H1 (cell line): ENCODE measurements at regions not wholly inside any gene's neighbourhood (a gene's known extent, or its start where the extent isn't known, plus 50 kb on each side); places are given as distances from the start of the nearest gene placed in this dataset.

Experiments
- TF ChIP-seq, protein P1 (sequence below): fragments of 300-600 bp; sonication (generic); IDR thresholded peaks from 2 replicates; pipeline ENCODE4 v1.7.1; 2012; ENCODE audit warnings: low read length, moderate library complexity, mild to moderate bottlenecking, inconsistent platforms; ENCODE audit not compliant: insufficient replicate concordance

GRCh38 chr5:91641730-91642350 lies 258.7 kb upstream of the ARRDC3 start (continued):
- TF ChIP-seq, protein P1, sequence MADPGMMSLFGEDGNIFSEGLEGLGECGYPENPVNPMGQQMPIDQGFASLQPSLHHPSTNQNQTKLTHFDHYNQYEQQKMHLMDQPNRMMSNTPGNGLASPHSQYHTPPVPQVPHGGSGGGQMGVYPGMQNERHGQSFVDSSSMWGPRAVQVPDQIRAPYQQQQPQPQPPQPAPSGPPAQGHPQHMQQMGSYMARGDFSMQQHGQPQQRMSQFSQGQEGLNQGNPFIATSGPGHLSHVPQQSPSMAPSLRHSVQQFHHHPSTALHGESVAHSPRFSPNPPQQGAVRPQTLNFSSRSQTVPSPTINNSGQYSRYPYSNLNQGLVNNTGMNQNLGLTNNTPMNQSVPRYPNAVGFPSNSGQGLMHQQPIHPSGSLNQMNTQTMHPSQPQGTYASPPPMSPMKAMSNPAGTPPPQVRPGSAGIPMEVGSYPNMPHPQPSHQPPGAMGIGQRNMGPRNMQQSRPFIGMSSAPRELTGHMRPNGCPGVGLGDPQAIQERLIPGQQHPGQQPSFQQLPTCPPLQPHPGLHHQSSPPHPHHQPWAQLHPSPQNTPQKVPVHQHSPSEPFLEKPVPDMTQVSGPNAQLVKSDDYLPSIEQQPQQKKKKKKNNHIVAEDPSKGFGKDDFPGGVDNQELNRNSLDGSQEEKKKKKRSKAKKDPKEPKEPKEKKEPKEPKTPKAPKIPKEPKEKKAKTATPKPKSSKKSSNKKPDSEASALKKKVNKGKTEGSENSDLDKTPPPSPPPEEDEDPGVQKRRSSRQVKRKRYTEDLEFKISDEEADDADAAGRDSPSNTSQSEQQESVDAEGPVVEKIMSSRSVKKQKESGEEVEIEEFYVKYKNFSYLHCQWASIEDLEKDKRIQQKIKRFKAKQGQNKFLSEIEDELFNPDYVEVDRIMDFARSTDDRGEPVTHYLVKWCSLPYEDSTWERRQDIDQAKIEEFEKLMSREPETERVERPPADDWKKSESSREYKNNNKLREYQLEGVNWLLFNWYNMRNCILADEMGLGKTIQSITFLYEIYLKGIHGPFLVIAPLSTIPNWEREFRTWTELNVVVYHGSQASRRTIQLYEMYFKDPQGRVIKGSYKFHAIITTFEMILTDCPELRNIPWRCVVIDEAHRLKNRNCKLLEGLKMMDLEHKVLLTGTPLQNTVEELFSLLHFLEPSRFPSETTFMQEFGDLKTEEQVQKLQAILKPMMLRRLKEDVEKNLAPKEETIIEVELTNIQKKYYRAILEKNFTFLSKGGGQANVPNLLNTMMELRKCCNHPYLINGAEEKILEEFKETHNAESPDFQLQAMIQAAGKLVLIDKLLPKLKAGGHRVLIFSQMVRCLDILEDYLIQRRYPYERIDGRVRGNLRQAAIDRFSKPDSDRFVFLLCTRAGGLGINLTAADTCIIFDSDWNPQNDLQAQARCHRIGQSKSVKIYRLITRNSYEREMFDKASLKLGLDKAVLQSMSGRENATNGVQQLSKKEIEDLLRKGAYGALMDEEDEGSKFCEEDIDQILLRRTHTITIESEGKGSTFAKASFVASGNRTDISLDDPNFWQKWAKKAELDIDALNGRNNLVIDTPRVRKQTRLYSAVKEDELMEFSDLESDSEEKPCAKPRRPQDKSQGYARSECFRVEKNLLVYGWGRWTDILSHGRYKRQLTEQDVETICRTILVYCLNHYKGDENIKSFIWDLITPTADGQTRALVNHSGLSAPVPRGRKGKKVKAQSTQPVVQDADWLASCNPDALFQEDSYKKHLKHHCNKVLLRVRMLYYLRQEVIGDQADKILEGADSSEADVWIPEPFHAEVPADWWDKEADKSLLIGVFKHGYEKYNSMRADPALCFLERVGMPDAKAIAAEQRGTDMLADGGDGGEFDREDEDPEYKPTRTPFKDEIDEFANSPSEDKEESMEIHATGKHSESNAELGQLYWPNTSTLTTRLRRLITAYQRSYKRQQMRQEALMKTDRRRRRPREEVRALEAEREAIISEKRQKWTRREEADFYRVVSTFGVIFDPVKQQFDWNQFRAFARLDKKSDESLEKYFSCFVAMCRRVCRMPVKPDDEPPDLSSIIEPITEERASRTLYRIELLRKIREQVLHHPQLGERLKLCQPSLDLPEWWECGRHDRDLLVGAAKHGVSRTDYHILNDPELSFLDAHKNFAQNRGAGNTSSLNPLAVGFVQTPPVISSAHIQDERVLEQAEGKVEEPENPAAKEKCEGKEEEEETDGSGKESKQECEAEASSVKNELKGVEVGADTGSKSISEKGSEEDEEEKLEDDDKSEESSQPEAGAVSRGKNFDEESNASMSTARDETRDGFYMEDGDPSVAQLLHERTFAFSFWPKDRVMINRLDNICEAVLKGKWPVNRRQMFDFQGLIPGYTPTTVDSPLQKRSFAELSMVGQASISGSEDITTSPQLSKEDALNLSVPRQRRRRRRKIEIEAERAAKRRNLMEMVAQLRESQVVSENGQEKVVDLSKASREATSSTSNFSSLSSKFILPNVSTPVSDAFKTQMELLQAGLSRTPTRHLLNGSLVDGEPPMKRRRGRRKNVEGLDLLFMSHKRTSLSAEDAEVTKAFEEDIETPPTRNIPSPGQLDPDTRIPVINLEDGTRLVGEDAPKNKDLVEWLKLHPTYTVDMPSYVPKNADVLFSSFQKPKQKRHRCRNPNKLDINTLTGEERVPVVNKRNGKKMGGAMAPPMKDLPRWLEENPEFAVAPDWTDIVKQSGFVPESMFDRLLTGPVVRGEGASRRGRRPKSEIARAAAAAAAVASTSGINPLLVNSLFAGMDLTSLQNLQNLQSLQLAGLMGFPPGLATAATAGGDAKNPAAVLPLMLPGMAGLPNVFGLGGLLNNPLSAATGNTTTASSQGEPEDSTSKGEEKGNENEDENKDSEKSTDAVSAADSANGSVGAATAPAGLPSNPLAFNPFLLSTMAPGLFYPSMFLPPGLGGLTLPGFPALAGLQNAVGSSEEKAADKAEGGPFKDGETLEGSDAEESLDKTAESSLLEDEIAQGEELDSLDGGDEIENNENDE: no peak
